ENCODE measurements at regions not wholly inside any gene's neighbourhood (a gene's known extent, or its start where the extent isn't known, plus 50 kb on each side); places are given as distances from the start of the nearest gene placed in this dataset.

DNA sequence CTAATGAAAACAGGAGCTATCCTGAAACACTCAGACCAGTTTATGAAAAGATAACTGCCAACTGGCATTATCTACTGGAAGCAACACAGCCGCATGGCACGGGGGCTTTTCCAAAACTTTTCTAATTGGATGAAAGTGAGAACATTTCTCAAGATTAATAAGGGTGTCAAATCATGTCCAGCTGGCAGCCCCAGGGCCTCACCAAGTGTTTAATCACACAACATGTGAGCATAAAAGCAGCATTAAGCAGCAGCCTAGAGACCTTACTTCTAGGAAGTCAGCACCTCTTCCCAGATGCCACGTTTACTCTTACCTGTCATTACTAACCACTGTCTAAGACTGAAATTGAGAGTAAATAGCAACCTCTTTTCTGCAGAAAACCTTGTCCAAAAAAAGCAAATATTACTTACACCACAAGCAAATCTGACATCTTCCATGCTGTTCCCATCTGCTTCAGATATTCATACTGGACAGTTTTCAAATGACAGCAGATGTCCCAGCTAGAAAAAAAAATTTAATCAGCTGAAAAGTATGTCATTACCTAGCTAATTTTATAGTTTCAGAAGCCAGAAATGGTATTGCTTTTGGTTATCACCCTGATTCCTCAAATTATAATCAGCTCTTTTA is 341.5 kb upstream of the ZP4 start:
- H3K27ac Mint-ChIP-seq = no peak overlapping the region
- no peaks in the 10 kb centered on the region for H3K36me3 Mint-ChIP-seq
- ChIA-PET CTCF (interaction anchor here (2.0 kb wide), 1 partner anchor 368 kb away, joined by 6 read pairs; no protein-coding TSS in a partner anchor), POLR2A (interaction anchor here (0.6 kb wide), 1 partner anchor 130 kb away, joined by 3 read pairs; no protein-coding TSS in a partner anchor)
- peaks cover 8% of the 10 kb centered on the region for H3K9me3 Mint-ChIP-seq
- DNase-seq (ENCODE audit: low spot score) (no peak), ATAC-seq (no peak)
- no peaks in the 10 kb centered on the region for H3K27me3 Mint-ChIP-seq (ENCODE audit: low read depth)
- TF ChIP-seq ZNF317 (CRISPR knock-in tag; IDR thresholded peaks at IDR 0.05; ENCODE audit: borderline replicate concordance, low read depth) (no peak), ATF1 (CRISPR knock-in tag; IDR thresholded peaks at IDR 0.05) (no peak), ZNF263 (CRISPR knock-in tag; IDR thresholded peaks at IDR 0.05; ENCODE audit: low read depth) (no peak), SOX15 (CRISPR knock-in tag; IDR thresholded peaks at IDR 0.05) (no peak), GTF2I (CRISPR knock-in tag; conservative IDR thresholded peaks at IDR 0.05) (no peak), NR3C1 (CRISPR knock-in tag; conservative IDR thresholded peaks at IDR 0.05; ENCODE audit: low read depth) (no peak), ZNF121 (CRISPR knock-in tag; IDR thresholded peaks at IDR 0.05) (no peak), FOXJ3 (CRISPR knock-in tag; IDR thresholded peaks at IDR 0.05; ENCODE audit: borderline replicate concordance) (no peak)
- TF ChIP-seq, protein P1, sequence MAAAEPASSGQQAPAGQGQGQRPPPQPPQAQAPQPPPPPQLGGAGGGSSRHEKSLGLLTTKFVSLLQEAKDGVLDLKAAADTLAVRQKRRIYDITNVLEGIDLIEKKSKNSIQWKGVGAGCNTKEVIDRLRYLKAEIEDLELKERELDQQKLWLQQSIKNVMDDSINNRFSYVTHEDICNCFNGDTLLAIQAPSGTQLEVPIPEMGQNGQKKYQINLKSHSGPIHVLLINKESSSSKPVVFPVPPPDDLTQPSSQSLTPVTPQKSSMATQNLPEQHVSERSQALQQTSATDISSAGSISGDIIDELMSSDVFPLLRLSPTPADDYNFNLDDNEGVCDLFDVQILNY (CRISPR knock-in tag; IDR thresholded peaks at IDR 0.05) = no peak
- no peak overlapping the region for H3K4me3 Mint-ChIP-seq
- H3K4me1 Mint-ChIP-seq = no peaks in the 10 kb centered on the region

GRCh38 chr1:238226810-238227209 is 336.1 kb upstream of the ZP4 start:
- Mint-ChIP-seq H3K36me3 (peaks cover 30% of the 10 kb centered on the region), H3K9me3 (peaks cover 31% of the 10 kb centered on the region), H3K27me3 (ENCODE audit: low read depth) (no peaks in the 10 kb centered on the region), H3K4me1 (peaks cover 14% of the 10 kb centered on the region), H3K4me3 (no peak overlapping the region), H3K27ac (no peak overlapping the region)
- ATAC-seq = no peak; the same call in 1 of the 2 replicates
- TF ChIP-seq, protein P2, sequence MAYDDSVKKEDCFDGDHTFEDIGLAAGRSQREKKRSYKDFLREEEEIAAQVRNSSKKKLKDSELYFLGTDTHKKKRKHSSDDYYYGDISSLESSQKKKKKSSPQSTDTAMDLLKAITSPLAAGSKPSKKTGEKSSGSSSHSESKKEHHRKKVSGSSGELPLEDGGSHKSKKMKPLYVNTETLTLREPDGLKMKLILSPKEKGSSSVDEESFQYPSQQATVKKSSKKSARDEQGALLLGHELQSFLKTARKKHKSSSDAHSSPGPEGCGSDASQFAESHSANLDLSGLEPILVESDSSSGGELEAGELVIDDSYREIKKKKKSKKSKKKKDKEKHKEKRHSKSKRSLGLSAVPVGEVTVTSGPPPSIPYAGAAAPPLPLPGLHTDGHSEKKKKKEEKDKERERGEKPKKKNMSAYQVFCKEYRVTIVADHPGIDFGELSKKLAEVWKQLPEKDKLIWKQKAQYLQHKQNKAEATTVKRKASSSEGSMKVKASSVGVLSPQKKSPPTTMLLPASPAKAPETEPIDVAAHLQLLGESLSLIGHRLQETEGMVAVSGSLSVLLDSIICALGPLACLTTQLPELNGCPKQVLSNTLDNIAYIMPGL (CRISPR knock-in tag; IDR thresholded peaks at IDR 0.05) = no peak
- TF ChIP-seq, protein P3, sequence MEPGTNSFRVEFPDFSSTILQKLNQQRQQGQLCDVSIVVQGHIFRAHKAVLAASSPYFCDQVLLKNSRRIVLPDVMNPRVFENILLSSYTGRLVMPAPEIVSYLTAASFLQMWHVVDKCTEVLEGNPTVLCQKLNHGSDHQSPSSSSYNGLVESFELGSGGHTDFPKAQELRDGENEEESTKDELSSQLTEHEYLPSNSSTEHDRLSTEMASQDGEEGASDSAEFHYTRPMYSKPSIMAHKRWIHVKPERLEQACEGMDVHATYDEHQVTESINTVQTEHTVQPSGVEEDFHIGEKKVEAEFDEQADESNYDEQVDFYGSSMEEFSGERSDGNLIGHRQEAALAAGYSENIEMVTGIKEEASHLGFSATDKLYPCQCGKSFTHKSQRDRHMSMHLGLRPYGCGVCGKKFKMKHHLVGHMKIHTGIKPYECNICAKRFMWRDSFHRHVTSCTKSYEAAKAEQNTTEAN (CRISPR knock-in tag; IDR thresholded peaks at IDR 0.05) = no peak
- TF ChIP-seq FOXK1 (CRISPR knock-in tag; IDR thresholded peaks at IDR 0.05) = no peak
- no peak for TF ChIP-seq ZNF317 (CRISPR knock-in tag; IDR thresholded peaks at IDR 0.05; ENCODE audit: borderline replicate concordance, low read depth)
- TF ChIP-seq FOXP1 (CRISPR knock-in tag; IDR thresholded peaks at IDR 0.05; ENCODE audit: borderline replicate concordance) = no peak
- TF ChIP-seq JUN (CRISPR knock-in tag; IDR thresholded peaks at IDR 0.05) = no peak
- TF ChIP-seq ZNF671 (CRISPR knock-in tag; IDR thresholded peaks at IDR 0.05) = no peak
- TF ChIP-seq HMGA2 (CRISPR knock-in tag; IDR thresholded peaks at IDR 0.05) = no peak
- no peak for TF ChIP-seq TCF7 (CRISPR knock-in tag; IDR thresholded peaks at IDR 0.05; ENCODE audit: low read depth)
- CTCF ChIA-PET = interaction anchor here (1.2 kb wide), 1 partner anchor 376 kb away, joined by 3 read pairs; no protein-coding TSS in a partner anchor
- no peak for DNase-seq (ENCODE audit: low spot score)
- POLR2A ChIA-PET = no interaction called here

GRCh38 chr1:238223076-238223640 is 332.4 kb upstream of the ZP4 start:
- Mint-ChIP-seq H3K27me3 (ENCODE audit: low read depth) (no peaks in the 10 kb centered on the region), H3K27ac (no peak overlapping the region), H3K9me3 (peaks cover 31% of the 10 kb centered on the region), H3K4me1 (peaks cover 14% of the 10 kb centered on the region), H3K4me3 (no peak overlapping the region), H3K36me3 (peaks cover 30% of the 10 kb centered on the region)
- ChIA-PET CTCF (no interaction called here), POLR2A (no interaction called here)
- DNase-seq (ENCODE audit: low spot score) (no peak), ATAC-seq (no peak)
- no peak for TF ChIP-seq ETV6 (CRISPR knock-in tag; IDR thresholded peaks at IDR 0.05)
- no peak for TF ChIP-seq FOXP1 (CRISPR knock-in tag; IDR thresholded peaks at IDR 0.05; ENCODE audit: borderline replicate concordance)
- no peak for TF ChIP-seq GRHL2 (CRISPR knock-in tag; IDR thresholded peaks at IDR 0.05; ENCODE audit: insufficient replicate concordance, severe bottlenecking)
- TF ChIP-seq, protein P4, sequence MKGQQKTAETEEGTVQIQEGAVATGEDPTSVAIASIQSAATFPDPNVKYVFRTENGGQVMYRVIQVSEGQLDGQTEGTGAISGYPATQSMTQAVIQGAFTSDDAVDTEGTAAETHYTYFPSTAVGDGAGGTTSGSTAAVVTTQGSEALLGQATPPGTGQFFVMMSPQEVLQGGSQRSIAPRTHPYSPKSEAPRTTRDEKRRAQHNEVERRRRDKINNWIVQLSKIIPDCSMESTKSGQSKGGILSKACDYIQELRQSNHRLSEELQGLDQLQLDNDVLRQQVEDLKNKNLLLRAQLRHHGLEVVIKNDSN (CRISPR knock-in tag; IDR thresholded peaks at IDR 0.05) = no peak
- no peak for TF ChIP-seq ZNF121 (CRISPR knock-in tag; IDR thresholded peaks at IDR 0.05)
- no peak for TF ChIP-seq NR1H2 (CRISPR knock-in tag; IDR thresholded peaks at IDR 0.05)
